NCI-H2196 (cell line): ENCODE measurements at regions not wholly inside any gene's neighbourhood (a gene's known extent, or its start where the extent isn't known, plus 50 kb on each side); places are given as distances from the start of the nearest gene placed in this dataset.

Source experiments
- DNase-seq: peaks from one replicate; lab custom pipeline; 2025; ENCODE audit not compliant: unreplicated experiment; lab: John Stamatoyannopoulos, UW

- no peak for DNase-seq
These were observed 157.4 kb upstream of the PROX1 start for GRCh38 chr1:213830371-213830770.

- no peak for DNase-seq
These were observed 147.2 kb upstream of the PROX1 start for GRCh38 chr1:213840575-213840974.

DNA sequence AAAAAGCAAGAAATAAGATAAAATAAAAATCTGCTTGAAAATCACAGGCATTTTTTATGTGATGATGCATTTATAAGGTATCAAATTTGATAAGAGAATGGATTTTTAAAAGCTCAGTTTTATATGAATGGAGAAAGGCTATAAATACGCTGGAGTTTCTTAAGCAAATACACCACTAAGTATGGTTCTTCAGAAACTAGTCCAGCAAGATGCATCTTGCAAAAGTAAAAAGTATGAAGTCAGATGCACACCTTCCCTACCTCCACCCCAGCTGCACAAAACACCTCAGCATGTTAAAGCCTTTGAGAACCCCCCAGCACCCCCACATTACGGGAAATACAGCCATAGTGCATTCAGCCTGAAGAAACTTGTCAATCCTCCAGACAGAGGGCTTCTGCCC is 143.1 kb upstream of the PROX1 start:
- DNase-seq: no peak

DNA sequence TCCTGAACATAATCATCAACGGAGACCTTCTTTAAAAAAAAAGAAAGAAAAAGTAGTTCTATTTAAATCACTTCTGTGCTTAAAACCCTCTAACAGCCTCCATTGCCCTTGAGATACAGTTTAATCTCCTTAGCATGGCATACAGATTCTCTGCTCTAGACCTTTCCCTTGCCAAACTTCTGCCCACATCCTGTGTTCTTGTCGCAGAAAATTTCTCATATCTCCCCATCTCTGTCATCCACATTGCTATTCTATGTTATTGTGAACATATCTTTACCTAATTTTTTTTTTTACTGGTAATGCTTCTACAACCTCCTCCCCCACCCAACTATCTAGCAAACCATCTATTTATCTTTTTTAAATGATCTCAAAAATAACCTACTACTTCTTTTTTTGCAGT is 135.7 kb upstream of the PROX1 start:
- no peak for DNase-seq

- DNase-seq: no peak
These were observed 129.2 kb upstream of the PROX1 start for GRCh38 chr1:213858581-213858980.

DNA sequence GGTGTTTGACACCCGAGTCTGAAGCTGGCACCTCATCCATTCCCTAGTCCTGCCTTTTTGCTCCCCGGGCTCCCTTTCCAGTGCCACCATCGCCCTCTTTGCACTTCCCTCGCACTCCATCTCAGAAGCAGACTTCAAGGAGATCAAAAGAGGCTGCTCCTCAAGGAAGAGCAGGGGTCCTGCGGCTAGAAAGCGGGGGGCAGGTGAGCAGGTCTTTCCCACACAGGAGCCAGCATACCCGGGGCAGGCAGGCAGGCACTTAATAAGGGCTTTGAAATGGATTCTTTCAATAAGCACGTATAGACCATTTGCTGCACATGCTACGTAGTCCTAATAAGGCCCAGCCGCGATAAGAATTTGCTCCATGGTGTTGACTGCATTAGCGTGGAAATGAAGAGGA is 125.9 kb upstream of the PROX1 start:
- no peak for DNase-seq

GRCh38 chr1:213864091-213864490 is 123.7 kb upstream of the PROX1 start:
- DNase-seq: no peak

DNA sequence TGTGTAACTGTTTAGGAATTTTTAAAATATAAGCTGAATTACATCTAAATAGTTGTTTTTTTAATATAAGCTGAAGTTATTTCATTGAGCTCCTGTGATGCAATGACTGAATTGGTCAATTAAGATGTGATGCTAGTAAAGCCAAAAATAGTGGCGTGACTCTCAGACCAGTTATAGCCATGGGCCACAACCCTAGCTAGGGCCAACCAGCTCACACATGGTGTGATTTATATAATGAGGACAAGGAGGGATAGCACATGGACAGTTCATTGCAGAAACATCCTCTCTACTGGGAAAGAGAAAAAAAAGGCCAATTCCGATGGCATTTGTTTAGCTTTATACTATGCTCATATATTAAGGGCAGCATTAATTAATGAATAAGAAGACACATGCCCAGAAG is 119.3 kb upstream of the PROX1 start:
- no peak for DNase-seq

- DNase-seq: no peak
These were observed 116.6 kb upstream of the PROX1 start for GRCh38 chr1:213871179-213871578.

DNA sequence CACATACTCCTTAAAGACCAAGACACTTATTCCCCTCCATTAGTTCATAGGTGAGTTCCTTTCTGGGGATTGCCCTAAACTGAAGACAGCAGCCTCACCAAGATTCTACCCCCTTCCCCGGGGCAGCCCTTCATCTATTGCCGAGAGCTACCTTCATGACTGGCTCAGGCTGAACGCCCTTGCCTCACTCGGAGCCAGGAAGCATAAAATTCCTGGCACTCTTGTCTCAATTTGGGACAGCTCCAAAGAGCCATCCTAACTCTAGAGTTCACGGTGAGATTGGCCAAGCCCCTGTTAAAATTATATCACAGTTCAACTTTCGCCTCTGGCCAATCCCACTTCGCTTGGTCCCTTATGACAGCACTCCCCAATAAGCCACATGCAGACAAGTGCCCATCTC is 113.0 kb upstream of the PROX1 start:
- DNase-seq: no peak

GRCh38 chr1:213876531-213876930 is 111.2 kb upstream of the PROX1 start:
- no peak for DNase-seq

DNA sequence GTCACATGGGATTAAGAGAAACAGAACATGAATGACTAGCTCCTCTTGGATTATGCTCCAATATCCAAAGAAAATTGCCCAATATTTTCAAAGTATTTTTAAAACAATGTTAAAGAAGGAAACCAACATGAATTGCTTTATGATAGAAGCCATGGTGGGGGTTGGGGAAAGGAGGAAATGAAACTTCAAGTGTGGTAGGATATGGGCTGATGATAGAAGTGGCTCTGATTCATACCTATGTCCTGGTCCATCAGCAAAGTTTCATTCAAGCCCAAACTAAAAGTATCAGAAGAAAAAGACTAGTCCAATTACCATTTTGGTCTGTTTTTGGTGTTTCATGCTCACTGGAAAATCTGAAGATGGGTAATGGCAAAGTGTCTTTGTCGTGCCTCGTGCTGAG is 104.2 kb upstream of the PROX1 start:
- DNase-seq: no peak

- DNase-seq: no peak
These were observed 103.4 kb upstream of the PROX1 start for GRCh38 chr1:213884402-213884801.

DNA sequence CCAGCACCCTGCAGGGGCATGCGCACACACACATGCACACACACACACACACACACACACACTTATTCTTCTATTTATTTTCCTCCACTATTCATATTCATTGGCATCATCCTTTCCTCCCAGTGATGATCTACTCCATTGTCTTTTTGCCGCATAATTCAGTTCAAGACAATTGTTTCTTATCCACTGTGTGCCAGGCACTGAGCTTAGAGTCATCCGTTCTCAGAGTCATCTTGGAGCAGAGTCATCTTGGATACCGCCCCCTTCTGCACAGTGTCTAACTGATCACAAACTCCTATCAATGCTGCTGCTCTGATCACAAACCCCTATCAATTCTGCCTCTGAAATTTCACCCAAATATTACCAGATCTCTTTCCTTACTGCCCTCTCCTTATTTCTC is 102.8 kb upstream of the PROX1 start:
- no peak for DNase-seq

GRCh38 chr1:213887842-213888241 is 99.9 kb upstream of the PROX1 start:
- no peak for DNase-seq

DNA sequence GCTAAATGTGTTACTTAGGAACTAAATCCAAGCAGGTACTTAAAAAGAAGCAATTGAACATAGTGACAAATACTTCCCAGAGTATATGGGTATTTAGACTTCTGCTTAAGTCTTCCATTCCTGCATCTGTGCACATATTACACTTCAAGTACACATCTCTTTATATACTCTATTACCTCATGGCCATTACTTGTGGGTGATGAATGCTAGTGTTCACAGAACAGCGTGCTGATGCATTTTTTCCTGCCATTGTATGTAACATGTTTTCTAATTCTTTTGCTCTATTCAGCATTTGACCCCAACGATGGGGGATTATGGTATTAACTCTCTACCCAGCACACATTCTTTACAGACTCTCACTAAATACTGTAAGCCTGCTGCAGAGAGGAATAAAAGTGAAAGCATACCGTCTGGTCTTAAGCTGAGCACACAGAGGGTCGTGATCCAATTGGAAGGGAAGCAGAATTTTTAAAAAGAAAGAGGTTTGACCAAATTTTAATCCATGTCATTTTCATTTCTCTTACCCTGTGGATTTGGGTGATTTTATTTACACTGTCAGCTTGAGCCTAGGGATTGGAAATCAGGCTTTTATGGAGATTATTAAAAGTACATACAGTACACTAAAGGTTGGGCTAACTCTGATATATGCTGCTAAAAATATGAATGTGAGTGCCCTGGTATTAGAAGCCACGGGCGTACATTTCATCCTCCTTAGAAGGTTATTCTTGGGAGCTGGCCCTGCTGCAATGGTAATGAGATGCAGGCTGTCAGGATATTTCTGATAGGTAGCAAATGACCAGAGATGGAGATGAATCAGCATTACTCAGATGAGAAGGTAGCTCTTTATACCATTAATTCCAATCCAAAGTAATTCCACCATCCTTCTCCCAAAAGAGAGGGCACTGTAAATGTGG is 95.5 kb upstream of the PROX1 start:
- DNase-seq: no peak

DNA sequence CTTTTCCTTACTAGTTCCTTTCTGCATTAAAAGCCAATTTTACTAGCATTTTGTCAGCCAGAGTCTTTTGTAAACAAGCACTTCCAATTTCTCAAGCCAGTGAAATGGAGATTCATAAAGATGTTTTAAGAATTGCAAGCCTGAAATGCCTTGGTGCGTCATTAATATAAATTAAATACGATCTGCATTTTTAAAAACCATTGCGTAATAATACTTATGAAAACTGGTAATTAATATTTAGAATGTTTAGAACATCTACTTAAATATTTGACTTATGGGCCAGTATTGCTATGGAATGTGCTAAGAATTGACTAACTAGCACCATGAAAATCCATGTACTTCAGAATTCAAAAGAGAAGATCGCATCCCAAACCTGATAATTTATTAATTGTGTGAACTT is 89.1 kb upstream of the PROX1 start:
- DNase-seq: no peak

DNA sequence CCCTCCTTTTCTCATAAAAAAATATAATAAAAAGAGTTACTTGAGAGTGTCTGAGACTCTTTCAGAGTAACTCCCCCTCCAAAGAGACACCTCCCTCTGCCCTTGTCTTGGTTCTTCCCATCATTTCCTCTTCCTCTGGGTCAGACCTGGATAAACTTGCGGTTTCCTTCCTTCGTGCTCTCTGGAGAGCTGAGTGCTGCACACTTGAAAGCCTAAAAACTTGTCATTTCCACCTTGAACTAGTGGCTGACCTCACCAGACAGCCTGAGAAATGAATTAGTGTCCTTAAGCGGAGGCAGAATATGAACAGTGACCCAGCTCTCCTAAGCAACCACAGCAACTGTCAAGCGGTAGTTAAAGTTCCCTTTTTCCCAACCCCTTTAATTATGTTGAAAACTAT is 88.4 kb upstream of the PROX1 start:
- no peak for DNase-seq

GRCh38 chr1:213905344-213905743 is 82.4 kb upstream of the PROX1 start:
- DNase-seq: no peak

- no peak for DNase-seq
These were observed 79.3 kb upstream of the PROX1 start for GRCh38 chr1:213908521-213908920.

DNA sequence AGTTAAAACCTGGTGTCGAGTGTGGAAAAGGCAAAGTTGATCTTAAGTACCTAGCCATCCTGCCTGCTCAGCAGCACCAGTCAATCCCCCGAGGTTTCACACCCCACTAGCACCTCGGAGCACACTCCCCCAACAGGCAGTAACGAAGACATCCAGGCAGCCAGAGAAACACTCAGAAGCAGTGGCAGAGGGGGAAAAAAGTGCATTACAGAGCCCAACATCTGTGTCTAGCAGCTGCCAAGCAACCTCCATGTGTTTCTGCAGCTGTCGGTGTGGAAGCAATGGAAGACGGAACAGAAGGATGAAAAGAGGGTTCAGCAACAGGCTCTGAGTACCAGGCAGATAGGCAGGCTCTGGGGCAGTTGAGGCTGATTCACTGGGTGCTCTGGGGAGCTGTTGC is 73.4 kb upstream of the PROX1 start:
- no peak for DNase-seq

GRCh38 chr1:213921311-213921710 is 66.5 kb upstream of the PROX1 start:
- no peak for DNase-seq

- DNase-seq: no peak
These were observed 66.1 kb upstream of the PROX1 start for GRCh38 chr1:213921712-213922111.
